ENCODE measurements at regions not wholly inside any gene's neighbourhood (a gene's known extent, or its start where the extent isn't known, plus 50 kb on each side); places are given as distances from the start of the nearest gene placed in this dataset.

DNA sequence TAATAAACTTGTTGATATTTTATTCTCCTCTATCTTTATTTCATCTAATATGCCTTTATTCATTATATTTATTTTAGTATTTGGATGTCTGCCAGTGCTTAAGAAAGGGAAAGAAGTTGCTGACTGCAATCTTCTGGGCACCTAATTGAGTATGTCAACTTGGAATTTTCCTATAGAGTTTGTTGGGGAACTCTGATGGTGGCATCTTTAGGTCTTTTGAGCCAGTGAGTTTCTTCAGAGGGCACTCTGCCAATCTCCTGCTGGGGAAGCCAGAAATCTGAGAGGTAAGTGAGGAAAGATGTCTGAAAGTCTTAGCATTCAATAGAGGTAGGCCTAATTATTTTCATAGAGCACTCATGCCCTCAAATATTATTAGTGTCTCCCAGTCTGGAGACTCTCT is 475.0 kb downstream of the GABRG1 start:
- peaks cover 24% of the 10 kb centered on the region for H3K9me3 Mint-ChIP-seq
- H3K4me1 Mint-ChIP-seq (ENCODE audit: low read depth) = no peaks in the 10 kb centered on the region
- no peaks in the 10 kb centered on the region for H3K36me3 Mint-ChIP-seq (ENCODE audit: low read depth)
- no peaks in the 10 kb centered on the region for H3K27me3 Mint-ChIP-seq (ENCODE audit: insufficient read depth)
- DNase-seq = no peak
- no peak overlapping the region for H3K27ac Mint-ChIP-seq
- no peak for TF ChIP-seq CTCF (IDR thresholded peaks at IDR 0.05)
- no peak overlapping the region for H3K4me3 Mint-ChIP-seq

GRCh38 chr4:45647823-45648222 is 476.0 kb downstream of the GABRG1 start:
- Mint-ChIP-seq H3K36me3 (ENCODE audit: low read depth) (no peaks in the 10 kb centered on the region), H3K9me3 (peaks cover 22% of the 10 kb centered on the region), H3K27me3 (ENCODE audit: insufficient read depth) (no peaks in the 10 kb centered on the region), H3K4me3 (no peak overlapping the region), H3K27ac (no peak overlapping the region), H3K4me1 (ENCODE audit: low read depth) (no peaks in the 10 kb centered on the region)
- no peak for TF ChIP-seq CTCF (IDR thresholded peaks at IDR 0.05)
- DNase-seq = no peak

DNA sequence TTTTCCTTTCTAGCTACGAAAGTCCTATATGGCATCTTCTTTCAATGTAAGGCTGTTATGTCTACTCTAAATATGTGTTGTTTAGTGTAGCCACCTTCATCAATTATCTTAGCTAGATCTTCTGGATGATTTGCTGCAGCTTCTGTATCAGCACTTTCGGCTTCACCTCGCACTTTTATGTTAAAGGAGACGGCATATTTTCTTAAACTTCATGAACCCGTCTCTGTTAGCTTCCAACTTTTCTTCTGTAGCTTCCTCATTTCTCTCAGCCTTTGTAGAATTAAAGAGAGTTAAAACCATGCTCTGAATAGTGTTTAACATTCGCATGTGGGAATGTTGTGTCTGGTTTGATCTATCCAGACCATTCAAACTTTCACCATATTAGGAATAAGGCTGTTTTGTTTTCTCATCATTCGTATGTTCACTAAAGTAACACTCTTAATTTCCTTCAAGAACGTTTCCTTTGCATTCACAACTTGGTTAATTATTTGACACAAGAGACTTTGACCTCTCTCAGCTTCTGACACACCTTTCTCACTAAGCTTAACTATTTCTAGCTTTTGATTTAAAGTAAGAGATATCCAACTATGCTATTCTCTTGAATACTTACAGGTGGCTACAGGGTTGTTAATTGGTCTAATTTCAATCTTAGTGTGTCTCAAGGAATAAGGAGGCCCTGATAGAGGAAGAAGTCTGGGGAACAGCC is 476.8 kb downstream of the GABRG1 start:
- peaks cover 5% of the 10 kb centered on the region; the same call in 1 of the 2 replicates for H3K36me3 Mint-ChIP-seq (ENCODE audit: low read depth)
- DNase-seq = no peak
- TF ChIP-seq CTCF (IDR thresholded peaks at IDR 0.05) = no peak
- peaks cover 20% of the 10 kb centered on the region for H3K9me3 Mint-ChIP-seq
- no peak overlapping the region for H3K4me3 Mint-ChIP-seq
- no peaks in the 10 kb centered on the region for H3K27me3 Mint-ChIP-seq (ENCODE audit: insufficient read depth)
- no peak overlapping the region for H3K27ac Mint-ChIP-seq
- no peaks in the 10 kb centered on the region for H3K4me1 Mint-ChIP-seq (ENCODE audit: low read depth)

DNA sequence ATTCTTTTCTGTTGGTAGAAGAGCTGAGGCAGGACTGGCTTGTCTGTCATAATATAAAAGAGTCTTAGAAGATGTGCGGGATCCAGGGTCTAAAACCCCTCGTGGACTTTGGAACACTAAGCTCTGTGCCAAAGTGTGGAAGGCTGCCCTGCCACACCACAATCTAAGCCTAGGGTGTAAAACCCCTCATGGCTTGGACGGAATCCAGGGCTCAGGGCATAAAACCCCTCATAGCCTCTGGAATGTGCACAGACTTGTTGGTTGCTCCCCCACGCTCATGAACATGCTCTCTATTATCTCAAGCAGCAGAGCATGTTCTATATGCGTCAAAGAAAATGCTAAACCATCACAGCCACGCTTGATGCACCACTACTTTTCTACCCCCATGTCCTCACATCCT is 483.6 kb downstream of the GABRG1 start:
- no peaks in the 10 kb centered on the region for H3K4me1 Mint-ChIP-seq (ENCODE audit: low read depth)
- no peak for TF ChIP-seq CTCF (IDR thresholded peaks at IDR 0.05)
- peaks cover 5% of the 10 kb centered on the region; the same call in 1 of the 2 replicates for H3K36me3 Mint-ChIP-seq (ENCODE audit: low read depth)
- H3K9me3 Mint-ChIP-seq = peaks cover 19% of the 10 kb centered on the region
- no peak overlapping the region for H3K4me3 Mint-ChIP-seq
- no peak for DNase-seq
- no peaks in the 10 kb centered on the region for H3K27me3 Mint-ChIP-seq (ENCODE audit: insufficient read depth)
- no peak overlapping the region for H3K27ac Mint-ChIP-seq

DNA sequence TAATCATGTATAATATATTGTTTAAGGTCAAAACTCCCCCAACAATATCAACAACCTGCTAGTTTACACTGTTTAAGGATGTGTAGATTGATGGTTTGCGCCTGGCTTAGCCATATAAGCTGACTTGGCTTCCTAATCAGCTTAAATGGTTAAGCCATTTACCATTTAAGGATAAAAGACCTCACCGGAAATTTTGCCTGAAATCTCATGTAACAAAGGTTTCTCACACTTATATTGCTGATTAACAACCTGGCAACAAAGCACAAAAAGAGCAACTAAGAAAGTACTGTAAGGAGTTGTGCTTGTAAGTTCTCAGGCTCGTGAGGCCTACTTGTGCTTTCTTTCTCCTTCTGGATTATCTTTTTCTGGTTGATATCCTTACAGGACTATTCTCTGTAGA is 485.2 kb downstream of the GABRG1 start:
- no peak for TF ChIP-seq CTCF (IDR thresholded peaks at IDR 0.05)
- Mint-ChIP-seq H3K4me3 (no peak overlapping the region), H3K27ac (no peak overlapping the region), H3K36me3 (ENCODE audit: low read depth) (peaks cover 5% of the 10 kb centered on the region; the same call in 1 of the 2 replicates), H3K4me1 (ENCODE audit: low read depth) (no peaks in the 10 kb centered on the region), H3K9me3 (peaks cover 20% of the 10 kb centered on the region), H3K27me3 (ENCODE audit: insufficient read depth) (no peaks in the 10 kb centered on the region)
- DNase-seq = no peak

Data from HFFc6 (cell line).